Activated naive CD8-positive, alpha-beta T cell treated with anti-CD3 and anti-CD28 coated beads, Interleukin-2, amount 50 U/mL, for 24 hours (primary cell): ENCODE measurements at regions not wholly inside any gene's neighbourhood (a gene's known extent, or its start where the extent isn't known, plus 50 kb on each side); places are given as distances from the start of the nearest gene placed in this dataset.

Experiments used
- ATAC-seq: fragments of 150-1000 bp; cut with Tn5 transposase; one replicate; pipeline ENCODE4 v1.10.0; 2021
- DNase-seq: peaks from one replicate; pipeline ENCODE4 v3.0.0; 2021
- H3K27ac Mint-ChIP-seq: one replicate; pipeline ENCODE4 v1.8.0; 2021; ENCODE audit warnings: mild to moderate bottlenecking, mixed read lengths
- H3K27me3 Mint-ChIP-seq: one replicate; pipeline ENCODE4 v1.8.0; 2021; ENCODE audit warnings: mixed read lengths
- H3K36me3 Mint-ChIP-seq: one replicate; pipeline ENCODE4 v1.8.0; 2021; ENCODE audit warnings: low read depth, mixed read lengths
- H3K4me1 Mint-ChIP-seq: one replicate; pipeline ENCODE4 v1.8.0; 2021; ENCODE audit warnings: mixed read lengths
- H3K4me3 Mint-ChIP-seq: one replicate; pipeline ENCODE4 v1.8.0; 2021; ENCODE audit warnings: mild to moderate bottlenecking, moderate library complexity, mixed read lengths
- H3K9me3 Mint-ChIP-seq: one replicate; pipeline ENCODE4 v1.8.0; 2021; ENCODE audit warnings: mixed read lengths

- no peak for ATAC-seq
- Mint-ChIP-seq H3K4me3 (no peak overlapping the region), H3K9me3 (no peaks in the 10 kb centered on the region), H3K36me3 (no peaks in the 10 kb centered on the region), H3K27ac (no peak overlapping the region), H3K4me1 (no peaks in the 10 kb centered on the region), H3K27me3 (no peaks in the 10 kb centered on the region)
- no peak for DNase-seq
These were observed 54.1 kb upstream of the OPN4 start for GRCh38 chr10:86600296-86600695.

DNA sequence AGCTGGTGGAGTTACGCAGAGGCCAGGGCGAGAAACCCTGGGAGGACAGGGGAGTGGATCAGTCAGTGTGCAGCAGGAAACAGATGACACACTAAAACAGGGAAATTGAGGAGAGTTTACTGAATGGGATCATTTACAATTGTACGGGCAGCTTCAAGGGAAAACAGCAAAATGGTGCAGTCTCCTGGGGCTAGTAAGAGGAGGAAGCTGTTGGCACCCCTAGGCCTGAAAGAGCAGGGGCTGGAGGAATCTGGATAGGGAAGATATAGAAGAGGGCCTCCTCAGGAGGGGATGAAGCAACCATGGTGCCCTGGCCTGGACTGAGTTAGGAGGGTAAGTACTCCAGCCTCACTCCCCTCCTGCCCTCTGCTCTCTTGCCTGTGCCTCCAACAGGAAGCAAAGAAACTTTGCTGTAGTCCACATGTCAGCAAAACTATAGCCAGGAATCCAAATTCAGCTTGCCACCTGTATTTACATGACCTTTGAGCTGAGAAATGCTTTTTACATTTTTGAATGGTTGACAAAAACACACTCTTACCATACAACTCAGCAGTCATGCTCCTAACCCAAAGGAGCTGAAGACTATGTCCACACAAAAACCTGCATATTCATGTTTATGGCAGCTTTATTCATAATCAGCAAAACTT lies 52.3 kb upstream of the OPN4 start:
- DNase-seq (no peak), ATAC-seq (no peak)
- H3K36me3 Mint-ChIP-seq: no peaks in the 10 kb centered on the region
- H3K27me3 Mint-ChIP-seq: no peaks in the 10 kb centered on the region
- peaks cover 4% of the 10 kb centered on the region for H3K9me3 Mint-ChIP-seq
- no peak overlapping the region for H3K4me3 Mint-ChIP-seq
- H3K27ac Mint-ChIP-seq: no peak overlapping the region
- H3K4me1 Mint-ChIP-seq: no peaks in the 10 kb centered on the region

DNA sequence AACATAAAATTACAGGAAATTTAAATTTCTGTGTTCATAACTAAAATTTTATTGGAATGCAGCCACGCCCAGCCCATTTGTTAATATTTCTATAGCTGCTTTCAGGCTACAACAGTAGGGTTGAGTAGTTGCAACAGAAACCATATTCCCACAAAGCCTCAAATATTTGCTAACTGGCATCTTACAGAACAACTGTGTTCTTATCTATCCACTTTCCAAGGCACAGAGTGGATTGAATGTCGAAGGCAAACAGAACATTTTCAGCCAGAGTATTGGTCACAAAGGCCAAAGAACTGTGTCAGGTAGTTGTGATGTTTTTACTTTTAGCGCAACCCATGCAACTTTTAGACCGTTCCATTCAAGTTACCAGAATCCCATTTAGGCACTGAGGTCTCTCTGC lies 51.1 kb upstream of the OPN4 start:
- no peaks in the 10 kb centered on the region for H3K36me3 Mint-ChIP-seq
- no peak overlapping the region for H3K4me3 Mint-ChIP-seq
- no peak overlapping the region for H3K27ac Mint-ChIP-seq
- peaks cover 6% of the 10 kb centered on the region for H3K27me3 Mint-ChIP-seq
- peaks cover 10% of the 10 kb centered on the region for H3K9me3 Mint-ChIP-seq
- no peak for ATAC-seq
- no peak for DNase-seq
- H3K4me1 Mint-ChIP-seq: no peaks in the 10 kb centered on the region
